ENCODE measurements at regions not wholly inside any gene's neighbourhood (a gene's known extent, or its start where the extent isn't known, plus 50 kb on each side); places are given as distances from the start of the nearest gene placed in this dataset.
A peak's percentile ranks its signal among the peaks of the same experiment; 100 is the strongest.

DNA sequence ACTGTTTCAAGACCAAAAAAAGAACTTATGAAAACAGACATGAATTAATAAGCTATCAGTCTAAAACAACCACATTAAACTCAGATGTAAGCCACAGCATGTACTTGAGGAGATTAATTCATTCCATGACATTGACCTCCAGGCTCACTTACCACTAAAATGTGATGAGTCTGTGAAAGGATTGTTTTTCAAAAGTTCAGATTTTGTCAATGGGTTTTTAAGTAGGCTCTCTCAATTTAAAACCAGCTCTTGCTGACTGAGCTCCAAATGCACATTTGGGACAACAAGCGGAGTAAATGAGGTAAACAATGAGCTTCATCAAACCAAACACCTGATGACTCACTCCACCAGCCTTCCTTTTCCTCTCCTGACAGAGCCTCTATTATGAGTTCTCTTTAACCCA, 197.0 kb downstream of the SIM1 start:
- DNase-seq = no peak

DNA sequence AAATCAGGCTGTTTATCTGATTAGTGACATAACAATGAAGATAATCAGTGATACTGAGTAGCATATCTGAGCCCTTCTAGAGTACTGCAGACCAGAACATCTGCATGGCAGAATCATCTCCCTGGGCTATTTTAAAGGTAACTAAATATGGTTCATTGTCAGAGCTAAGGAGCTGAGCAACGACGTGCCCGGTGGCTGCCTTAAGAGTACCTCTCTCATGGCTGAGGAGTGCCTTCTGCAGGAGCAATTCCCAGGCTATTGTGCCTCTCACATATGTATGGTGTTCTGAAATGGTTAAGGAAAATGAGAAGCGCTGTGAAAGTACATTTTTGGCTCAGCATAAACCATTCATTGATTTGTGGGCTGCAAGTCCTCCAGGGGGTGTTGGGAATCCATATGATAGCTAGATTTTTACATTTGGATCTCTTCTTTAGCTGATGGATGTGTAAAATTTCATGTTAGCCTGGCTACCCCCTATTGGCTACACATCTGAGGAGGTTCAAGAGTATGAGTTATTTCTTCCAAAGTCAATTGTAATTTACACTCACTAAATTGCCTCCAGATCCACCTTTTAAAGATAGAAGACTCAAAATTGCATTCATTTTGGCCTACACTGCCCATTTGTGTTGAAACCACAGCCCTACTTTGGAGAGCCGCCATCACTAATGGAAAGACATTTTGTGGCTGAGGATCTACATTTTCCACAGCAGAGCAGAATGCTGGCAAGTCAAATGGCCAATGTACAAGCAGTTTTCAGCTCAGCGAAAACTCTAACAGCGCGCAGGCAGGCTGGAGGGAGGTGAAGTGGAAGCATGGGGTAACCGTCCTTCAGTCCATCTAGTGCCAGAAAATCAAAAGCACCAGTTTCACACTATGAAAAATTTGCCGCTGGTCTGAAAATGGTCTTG, 198.0 kb downstream of the SIM1 start:
- no peak for DNase-seq

DNA sequence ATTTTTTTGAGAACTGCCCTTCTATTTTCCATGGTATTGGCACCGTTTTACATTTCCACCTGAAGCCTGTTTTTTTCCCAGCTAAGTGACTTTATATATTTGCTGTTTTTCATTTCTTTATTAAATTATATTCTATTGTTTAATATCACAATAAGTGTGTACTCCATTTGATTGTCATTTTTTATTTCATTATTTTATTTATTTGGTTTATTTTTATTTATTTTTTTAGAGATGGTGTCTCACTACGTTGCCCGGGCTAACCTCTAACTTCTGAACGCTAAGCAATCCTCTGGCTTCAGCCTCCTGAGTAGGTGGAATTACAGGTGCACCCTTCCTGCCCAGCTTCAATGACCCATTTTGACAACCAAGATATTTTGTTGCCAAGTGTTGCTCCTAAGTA, 202.6 kb downstream of the SIM1 start:
- no peak for DNase-seq

DNA sequence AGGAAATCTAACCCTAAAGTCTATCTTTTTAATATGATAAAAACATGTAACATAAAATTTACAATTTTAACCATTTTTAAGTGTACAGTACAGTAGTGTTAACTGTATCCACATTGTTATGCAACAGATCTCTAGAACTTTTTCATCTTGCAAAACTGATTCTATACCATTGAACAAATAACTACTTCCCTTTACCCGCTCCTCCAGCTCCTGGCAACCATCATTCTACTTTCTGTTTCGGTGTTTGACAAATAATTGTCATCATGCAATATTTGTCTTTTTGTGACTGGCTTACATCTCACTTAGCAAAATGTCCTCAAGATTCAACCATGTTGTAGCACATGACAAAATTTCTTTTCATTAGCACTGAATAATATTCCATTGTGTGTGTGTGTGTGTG, 203.2 kb downstream of the SIM1 start:
- no peak for DNase-seq

DNA sequence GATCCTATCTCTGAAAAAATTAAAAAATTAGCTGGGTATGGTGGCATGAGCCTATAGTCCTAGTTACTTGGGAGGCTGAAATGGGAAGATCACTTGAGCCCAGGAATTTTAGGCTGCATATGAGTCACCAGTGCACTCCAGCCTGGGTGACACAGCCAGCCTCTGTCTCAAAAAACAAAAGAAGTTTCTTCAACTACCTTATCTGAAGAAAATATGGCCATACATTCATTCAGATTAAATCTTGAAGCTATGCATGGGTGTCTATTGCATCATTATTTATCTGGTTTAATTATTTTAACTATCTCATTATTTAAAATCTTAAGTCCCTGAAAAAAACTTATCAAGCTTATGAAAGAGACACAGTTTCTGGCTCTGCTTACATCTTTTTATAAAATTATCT, 204.1 kb downstream of the SIM1 start:
- no peak for DNase-seq

DNA sequence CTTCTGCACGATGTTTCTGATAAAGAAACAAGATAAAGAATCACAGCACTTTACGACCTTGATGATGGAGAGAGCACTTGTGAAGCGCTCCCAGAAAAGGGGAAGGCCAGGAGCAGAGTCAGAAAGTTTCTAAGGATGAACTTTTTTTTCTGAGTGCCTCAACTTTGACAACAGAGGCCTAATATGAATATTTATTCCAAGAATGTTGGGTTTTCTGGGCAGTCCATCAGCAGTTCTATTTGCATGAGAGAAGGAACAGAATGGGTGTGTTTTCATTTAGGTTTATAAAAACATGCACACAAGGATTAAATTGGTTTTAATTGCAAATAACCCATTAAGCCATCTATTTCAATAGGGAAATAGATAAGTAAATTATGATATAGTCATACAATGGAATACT, 204.9 kb downstream of the SIM1 start:
- DNase-seq = no peak

DNA sequence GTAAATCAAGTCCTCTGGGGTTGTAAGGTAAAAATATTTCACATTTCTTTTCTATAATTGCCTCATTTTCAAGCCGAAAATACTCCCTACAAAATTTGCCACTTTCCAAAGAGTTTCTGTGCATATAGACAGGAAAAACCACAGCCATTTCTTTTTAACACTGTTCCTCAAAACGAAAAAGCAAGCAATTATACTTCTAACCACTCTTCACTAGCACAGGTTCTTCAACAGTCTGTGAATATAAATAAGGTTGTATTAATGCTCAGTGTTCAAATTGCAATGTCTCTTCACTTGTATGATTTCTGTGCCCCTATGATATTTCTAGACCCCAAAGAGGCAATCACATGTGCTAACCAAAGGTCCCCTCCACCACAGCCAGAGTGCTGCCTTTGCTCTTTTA, 206.0 kb downstream of the SIM1 start:
- DNase-seq = no peak

DNA sequence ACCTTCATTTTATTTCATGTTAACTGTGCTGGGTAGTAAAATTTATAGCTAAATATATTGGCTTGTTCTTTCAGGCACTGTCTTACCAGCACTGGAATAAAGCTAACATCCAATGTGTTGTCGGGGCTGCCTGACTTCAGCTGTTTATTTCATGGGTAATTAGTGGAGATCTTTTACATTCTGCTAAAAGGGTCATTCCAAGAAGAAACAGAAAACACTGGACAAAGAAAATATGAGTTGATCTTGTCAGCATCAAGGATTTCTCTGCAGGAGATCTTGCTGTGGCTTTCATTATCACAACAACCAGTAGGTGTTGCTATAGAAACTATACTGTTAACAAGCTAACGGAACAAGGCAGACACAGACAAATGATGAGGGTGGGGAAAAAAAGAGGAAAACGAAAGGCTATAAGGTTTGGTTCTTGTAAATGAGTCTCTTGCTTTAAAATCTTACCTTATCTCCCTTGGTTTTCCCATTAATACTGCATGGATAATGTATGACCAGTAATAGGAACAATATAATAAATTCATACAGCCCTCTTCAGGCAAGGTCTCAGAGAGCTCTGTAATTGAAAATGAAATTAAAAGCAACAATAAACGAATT, 206.8 kb downstream of the SIM1 start:
- DNase-seq = no peak

DNA sequence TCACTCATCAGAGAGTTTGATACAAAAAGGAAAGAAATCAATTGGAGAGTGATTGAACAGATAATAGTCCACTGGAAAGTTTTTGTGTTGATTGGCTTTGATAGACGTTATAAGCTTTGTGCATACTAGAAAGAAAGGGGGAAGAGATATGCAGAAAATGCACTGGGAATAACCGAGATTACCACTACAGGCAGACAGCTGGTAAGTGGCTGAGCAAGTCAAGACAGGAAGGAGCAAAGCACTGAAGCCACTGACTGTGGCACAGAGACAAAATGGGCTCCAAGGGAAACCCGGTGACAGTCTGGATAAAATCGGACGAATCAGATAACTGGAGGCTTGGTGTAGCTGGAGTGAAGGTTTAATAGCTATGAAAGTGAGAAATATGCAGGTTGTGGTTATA, 209.0 kb downstream of the SIM1 start:
- no peak for DNase-seq

DNA sequence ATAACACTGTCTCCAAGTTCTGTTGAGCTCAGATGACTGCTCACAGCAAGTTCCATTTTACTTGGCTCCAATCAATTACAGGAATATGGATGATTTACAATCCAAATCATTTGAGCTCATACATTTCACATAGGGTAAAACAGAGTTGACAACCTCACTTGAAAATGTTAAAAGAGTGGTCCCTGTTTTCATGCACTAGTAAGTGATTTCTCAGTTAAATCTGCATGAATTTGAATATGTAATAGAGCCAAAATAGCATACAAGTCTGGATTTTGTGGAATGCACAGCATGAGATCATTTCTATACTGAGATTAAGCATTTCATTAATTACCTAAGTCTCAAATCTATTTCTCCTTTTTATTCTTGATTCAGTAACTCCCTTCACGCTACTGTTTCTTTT, 217.6 kb downstream of the SIM1 start:
- no peak for DNase-seq

DNA sequence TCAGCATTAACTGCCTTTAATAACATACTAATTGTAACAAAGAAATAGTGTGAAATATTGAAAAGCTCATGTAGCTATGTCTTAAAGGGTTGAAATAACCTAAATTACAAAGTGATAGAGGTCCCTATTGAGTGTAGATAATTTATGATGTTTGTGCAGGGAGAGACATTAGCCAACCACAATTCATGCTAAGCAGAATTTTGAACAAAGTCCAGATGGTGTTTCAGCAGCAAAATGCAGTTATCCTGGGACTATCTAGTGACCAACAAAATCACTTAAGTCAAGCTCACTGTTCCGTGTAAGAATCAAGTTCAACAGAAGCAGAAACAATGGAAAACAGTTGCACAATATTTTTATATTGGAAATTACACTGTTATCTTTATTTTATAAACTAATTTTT, 218.5 kb downstream of the SIM1 start:
- DNase-seq = no peak

DNA sequence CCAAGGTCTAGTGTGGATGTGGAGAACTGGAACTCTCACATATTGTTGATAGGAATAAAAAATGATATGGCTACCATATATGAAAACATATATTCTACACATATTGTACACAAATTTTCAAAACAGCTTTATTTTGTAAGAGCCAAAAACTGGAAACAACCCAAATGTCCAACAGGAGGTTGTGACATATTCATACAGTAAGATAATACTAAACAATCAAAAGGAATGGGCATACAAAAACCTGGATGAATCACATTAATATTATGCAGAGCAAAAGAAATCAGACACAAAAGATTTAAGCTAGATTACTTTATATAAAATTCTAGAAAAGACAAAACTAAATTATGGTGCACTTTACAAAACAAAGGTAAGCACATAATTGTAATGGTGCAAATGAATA, 223.9 kb downstream of the SIM1 start:
- DNase-seq = no peak

DNA sequence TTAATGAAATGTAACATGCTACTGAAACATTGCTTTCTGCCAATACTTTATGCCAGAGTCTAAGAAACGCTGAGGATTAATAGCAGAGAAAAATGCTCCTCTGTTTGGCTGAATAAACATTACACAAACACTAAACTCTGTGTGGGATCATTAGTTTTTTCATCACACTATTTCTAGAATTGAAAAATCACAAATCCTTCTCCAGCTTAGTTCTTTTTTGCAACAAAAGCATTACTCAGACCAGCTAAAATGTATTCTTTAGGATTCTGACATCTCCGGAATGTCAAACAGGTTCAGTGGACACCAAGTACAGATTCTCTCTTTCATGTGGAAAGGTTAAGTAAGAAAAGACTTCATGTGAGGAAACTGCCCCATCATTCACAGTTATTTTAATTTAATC, 226.9 kb downstream of the SIM1 start:
- DNase-seq = no peak

DNA sequence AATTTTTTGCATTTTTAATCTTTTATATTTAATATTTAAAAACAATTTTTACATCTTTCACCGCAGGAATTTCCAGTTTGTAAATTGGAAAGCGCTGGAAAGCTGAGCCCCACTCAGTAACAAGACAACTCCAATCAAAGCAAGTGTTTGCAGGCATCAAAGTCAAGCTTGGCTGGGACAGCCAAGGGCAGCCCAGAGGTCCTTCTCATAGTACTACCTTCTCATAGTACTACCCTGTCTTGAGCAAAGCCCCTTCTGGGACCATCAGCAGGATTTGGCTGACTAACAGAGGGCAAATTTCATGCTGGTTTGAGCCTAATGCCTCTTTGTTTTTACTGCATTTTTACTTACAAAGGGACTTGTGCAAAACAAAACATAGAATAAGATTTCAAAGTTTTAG, 228.3 kb downstream of the SIM1 start:
- DNase-seq = no peak

DNA sequence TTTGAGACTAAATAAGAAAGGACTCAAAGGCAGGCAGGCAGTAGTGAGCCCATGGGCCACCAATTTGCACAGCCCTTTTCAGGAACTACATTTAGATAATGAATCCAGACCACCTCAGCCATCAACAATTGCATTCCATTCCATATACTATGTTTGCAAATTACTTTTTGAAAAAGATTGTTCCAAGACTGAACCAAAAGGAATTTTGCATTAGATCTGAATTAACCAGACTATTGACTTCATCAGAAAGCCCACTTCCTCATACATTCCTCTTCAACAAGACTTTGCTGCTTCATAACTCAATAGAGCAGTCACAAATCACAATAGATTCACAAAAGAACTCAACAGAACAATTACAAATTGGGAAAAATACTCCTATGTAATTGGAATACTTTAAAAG, 229.1 kb downstream of the SIM1 start:
- DNase-seq = no peak

DNA sequence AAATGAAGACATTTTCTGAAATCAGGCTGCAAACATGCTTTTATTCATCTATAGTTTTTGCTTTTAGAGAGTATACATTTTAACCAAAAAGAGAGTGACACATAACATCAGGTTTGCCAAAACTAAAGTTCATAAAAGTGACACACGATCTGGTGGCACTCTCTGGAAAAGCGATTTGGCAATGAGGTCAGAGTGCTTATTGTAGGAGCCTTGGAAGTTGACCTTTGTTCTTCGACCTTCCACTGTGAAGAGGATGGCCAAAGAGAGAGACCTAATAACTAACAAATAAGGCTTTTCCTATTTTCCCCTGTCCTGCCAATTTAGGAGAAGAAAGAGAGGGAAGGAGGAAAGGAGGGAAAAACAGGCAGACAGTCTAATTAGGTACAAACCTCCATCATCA, 230.1 kb downstream of the SIM1 start:
- DNase-seq = no peak

DNA sequence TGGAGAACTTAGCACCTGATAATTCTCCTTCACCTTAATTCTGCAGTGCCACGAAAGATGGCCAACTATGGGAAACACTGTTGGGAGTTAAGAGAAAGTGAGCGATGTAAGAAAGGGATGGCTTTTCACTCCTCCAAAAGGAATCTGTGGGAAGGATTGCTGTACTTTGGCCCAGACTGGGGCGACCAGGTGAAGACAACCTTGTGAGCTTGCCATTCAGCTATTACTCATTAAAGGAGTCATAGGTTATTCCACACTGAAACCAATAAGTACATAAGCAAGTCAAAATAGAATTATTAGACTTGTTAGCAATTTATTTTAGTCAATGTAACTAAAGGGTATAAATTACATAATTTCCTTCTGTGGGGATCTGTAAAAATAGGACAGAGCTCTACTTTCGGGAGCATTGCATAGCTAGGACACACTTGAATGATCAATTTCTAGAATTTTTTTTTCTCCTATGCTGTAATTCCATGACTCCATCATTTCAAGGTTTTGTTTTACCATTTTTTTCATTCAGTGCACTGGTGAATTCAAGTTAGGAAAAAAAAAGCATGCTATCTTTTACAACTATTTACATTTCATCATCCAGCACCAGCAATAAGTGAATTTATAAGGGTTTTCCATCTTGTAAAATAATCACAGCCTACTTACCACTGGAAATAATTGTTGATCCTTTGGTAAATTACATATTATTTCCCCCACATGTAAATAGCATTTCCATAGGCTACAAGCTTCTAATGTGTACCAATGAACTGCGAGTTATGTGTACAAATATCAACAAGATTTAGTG, 231.7 kb downstream of the SIM1 start:
- no peak for DNase-seq

DNA sequence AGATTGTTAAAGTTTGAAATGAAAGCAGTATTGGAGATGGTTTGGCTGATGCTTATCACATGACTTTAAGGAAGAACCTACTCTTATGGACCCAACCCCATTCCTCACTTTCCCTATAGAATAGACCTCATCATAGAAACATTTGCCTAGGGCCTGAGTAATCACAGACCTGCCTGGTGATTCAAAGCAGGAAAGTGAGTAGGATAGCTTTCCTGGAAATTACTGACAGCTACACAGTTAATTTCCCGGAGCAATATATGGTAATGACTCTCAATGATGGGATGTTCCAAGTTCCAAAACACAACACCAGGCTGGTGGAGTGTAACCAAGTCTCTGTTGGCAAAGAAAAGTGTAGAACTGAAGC, 233.8 kb downstream of the SIM1 start:
- DNase-seq = no peak

DNA sequence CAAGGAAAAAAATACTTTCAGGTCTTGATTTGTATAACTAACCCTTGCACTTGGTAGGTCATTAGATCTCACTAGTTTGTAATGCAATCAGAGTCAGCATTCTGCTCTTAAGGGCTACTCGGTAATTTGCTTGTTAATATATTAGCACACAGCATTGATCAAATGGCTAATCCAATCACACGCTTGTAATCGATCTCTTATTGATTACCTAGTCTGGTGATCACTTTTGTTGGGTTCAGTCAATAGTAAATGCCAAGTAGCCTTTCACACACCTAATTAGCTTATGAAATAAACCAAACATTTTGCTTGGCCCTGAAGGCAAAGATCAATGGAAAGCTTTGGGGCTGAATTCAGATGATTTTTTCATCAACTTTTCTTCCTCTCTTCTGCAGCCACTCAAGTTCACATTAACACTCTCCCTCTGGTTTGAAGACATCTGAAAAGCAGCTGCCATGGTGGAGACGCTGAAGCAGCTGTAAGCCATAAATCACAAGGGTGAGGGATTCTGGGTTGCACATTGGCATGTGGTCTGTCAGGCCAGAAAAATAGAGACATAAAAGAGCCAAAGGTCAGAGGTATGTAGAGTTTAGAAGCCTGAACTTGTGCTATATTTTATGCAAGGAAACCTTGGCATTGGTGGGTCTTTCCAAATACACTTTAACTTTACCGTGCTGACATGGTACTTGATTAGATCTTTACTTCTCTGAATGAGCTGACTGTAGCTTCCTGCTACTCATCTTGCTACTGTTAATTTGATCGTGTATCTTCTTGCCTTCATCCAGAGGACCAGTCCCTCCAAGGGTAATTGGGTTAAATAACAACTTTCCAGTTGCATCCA, 234.4 kb downstream of the SIM1 start:
- no peak for DNase-seq

DNA sequence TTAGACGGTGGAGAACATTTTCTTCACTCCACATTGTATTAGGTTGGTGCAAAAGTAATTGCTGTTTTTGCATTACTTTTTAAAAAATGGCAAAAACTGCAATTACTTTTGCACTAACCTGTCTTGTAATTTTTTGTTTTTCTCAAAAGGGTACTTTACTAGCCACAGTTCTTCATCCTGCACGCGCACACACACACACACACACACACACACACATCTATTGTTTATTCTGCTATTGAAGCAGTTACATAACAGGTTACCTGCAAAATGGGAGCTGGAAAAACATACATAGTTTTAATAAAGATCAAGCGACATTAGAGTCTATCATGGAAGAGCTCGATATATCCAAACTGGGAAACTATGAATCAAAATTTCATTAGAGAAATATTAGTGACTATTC, 235.2 kb downstream of the SIM1 start:
- DNase-seq = no peak

DNA sequence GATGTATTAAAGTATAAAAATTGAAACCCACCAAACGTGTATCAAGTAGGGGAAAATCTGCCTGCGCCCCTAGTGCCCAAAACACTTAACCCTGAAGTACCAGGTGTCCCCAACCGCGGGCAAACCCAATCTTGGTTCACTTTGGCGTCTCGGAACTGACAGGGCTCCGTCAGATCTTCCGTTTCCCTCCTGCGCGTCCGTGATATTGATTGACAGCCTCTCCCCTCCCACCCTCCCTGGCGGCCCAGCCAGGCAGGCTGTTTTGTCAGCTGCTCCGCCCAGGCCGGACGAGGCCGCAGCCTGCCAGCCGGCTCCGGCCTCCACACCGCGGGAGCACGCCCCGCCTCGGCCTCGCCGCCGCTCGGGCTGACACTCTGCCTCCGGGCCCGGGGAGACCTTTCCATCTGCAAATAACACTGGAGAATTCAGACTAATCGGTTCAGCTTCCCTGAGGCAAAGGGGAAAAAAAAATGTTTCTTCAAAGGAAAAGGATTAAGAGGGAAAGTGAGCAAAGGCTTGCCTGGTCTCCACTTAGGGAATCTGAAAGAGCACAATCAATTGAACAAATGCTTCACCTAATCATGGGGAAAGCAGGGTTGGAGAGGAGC, 234.9 kb upstream of the MCHR2 start:
- peak; percentile 28 for DNase-seq

DNA sequence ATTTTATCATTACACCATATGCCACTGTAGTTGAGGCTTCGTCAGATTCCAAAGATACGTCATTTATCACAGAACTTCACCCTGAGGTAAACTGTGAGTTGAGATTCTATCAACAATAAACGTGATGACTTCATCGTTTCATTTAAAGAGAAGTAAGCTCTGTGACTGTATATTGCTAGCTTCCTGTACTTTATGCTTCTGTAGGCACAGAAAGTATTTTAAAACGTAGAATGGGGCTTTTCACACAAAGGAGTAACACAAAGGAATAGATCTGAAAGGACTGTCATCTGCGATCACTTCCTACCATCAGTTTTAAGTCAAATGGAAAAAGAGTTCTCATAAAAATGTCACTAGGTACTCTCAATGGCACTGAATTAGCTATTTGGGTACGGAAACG, 234.4 kb upstream of the MCHR2 start:
- no peak for DNase-seq

DNA sequence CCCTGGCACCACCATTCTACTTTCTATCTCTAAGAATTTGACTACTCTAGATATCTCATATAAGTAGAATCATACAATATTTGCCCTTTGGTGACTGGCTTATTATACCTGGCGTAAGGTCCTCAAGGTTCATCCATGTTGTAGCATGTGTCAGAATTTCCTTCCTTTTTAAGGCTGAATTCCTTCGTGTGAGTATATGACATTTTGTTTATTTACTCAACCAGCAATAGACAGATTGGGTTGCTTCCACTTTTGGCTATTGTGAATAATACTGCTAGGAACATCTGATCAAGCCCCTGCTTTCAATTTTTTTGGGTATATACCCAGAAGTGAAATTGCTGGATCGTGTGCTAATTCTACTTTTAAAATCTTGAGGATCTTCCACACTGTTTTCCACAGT, 232.8 kb upstream of the MCHR2 start:
- DNase-seq = no peak

Measured in DMS79 treated with DMSO at 0.1 percent for 48 hours (cell line).